Testis (tissue), 2 donors: ENCODE measurements at regions not wholly inside any gene's neighbourhood (a gene's known extent, or its start where the extent isn't known, plus 50 kb on each side); places are given as distances from the start of the nearest gene placed in this dataset.

ENCODE experiments used
- CTCF ChIP-seq, 3 experiments: fragments of 450-650 bp in 2 of 3; fragments of 200-600 bp in 1 of 3; sonication (generic) in 1 of 3; IDR thresholded peaks; one replicate each; pipeline ENCODE4 v1.5.1; 2016 to 2019; ENCODE audit warnings: antibody characterized with exemption in 3 of 3, mild to moderate bottlenecking in 2 of 3, moderate library complexity in 1 of 3
- POLR2A ChIP-seq: fragments of 450-650 bp; IDR thresholded peaks from one replicate; pipeline ENCODE4 v1.6.1; 2017; ENCODE audit warnings: antibody characterized with exemption, mild to moderate bottlenecking, moderate library complexity

- TF ChIP-seq CTCF (IDR thresholded peaks at IDR 0.05) (no peak), POLR2A (no peak)
These were observed 88.6 kb upstream of the ZNF536 start for GRCh38 chr19:30283556-30283955.
